Activated CD4-positive, alpha-beta T cell treated with anti-CD3 and anti-CD28 coated beads for 24 hours (primary cell): ENCODE measurements at regions not wholly inside any gene's neighbourhood (a gene's known extent, or its start where the extent isn't known, plus 50 kb on each side); places are given as distances from the start of the nearest gene placed in this dataset.

ENCODE experiments used
- DNase-seq, 2 donors: peaks; one replicate each; pipeline ENCODE4 v3.0.0-alpha.2; 2020; ENCODE audit warnings: low read depth in 2 of 2

- no peak for DNase-seq
Measured at GRCh38 chr13:105984646-105985045, 550.8 kb downstream of the EFNB2 start.

GRCh38 chr13:105984236-105984635 lies 551.2 kb downstream of the EFNB2 start:
- DNase-seq = no peak

- no peak for DNase-seq
Measured at GRCh38 chr13:105982219-105982930, 553.1 kb downstream of the EFNB2 start.

GRCh38 chr13:105979131-105980011 lies 556.1 kb downstream of the EFNB2 start:
- DNase-seq = no peak

- no peak for DNase-seq
Measured at GRCh38 chr13:105974380-105974779, 561.1 kb downstream of the EFNB2 start.

- DNase-seq = no peak
Measured at GRCh38 chr13:105972811-105973590, 562.5 kb downstream of the EFNB2 start.

- no peak for DNase-seq
Measured at GRCh38 chr13:105972306-105972721, 563.1 kb downstream of the EFNB2 start.

- DNase-seq = no peak
Measured at GRCh38 chr13:105971738-105972137, 563.7 kb downstream of the EFNB2 start.

GRCh38 chr13:105971312-105971711 lies 564.1 kb downstream of the EFNB2 start:
- DNase-seq = no peak

- DNase-seq = no peak
Measured at GRCh38 chr13:105969761-105970160, 565.7 kb downstream of the EFNB2 start.

- no peak for DNase-seq
Measured at GRCh38 chr13:105965910-105966309, 569.6 kb downstream of the EFNB2 start.

GRCh38 chr13:105962080-105962479 lies 573.4 kb downstream of the EFNB2 start:
- DNase-seq = no peak

- DNase-seq = no peak
Measured at GRCh38 chr13:105961438-105961837, 574.0 kb downstream of the EFNB2 start.

GRCh38 chr13:105960326-105960725 lies 575.1 kb downstream of the EFNB2 start:
- DNase-seq = no peak

GRCh38 chr13:105959876-105960275 lies 575.6 kb downstream of the EFNB2 start:
- DNase-seq = no peak

GRCh38 chr13:105957769-105958438 lies 577.6 kb downstream of the EFNB2 start:
- DNase-seq = no peak

- no peak for DNase-seq
Measured at GRCh38 chr13:105956921-105957320, 578.5 kb downstream of the EFNB2 start.

GRCh38 chr13:105952973-105953290 lies 582.5 kb downstream of the EFNB2 start:
- no peak for DNase-seq

- DNase-seq = no peak
Measured at GRCh38 chr13:105952233-105952972, 583.1 kb downstream of the EFNB2 start.

GRCh38 chr13:105948143-105948542 lies 587.3 kb downstream of the EFNB2 start:
- no peak for DNase-seq

GRCh38 chr13:105940882-105941281 lies 594.6 kb downstream of the EFNB2 start:
- no peak for DNase-seq
